CD4-positive, alpha-beta memory T cell (primary cell): ENCODE measurements at regions not wholly inside any gene's neighbourhood (a gene's known extent, or its start where the extent isn't known, plus 50 kb on each side); places are given as distances from the start of the nearest gene placed in this dataset.

Experiments
- CTCF ChIA-PET: fragments of 350-600 bp; sonication (Branson Sonifier 250); formaldehyde crosslinking; loops from one replicate; lab custom pipeline; 2021; ENCODE audit warnings: inconsistent platforms; ENCODE audit not compliant: partially characterized antibody; lab: Charles Lee
- POLR2A ChIA-PET: fragments of 350-600 bp; sonication (Branson Sonifier 250); formaldehyde crosslinking; loops from one replicate; lab custom pipeline; 2021; ENCODE audit not compliant: partially characterized antibody; lab: Charles Lee
- DNase-seq, 5 donors: peaks; one replicate each; pipeline versions ENCODE4 v3.0.0 to v3.0.0-alpha.2; 2020 to 2022; ENCODE audit warnings: mixed read lengths in 1 of 5
- H3K27ac ChIP-seq: one replicate; pipeline ENCODE4 v1.7.0; 2013; ENCODE audit warnings: low read depth, low read length
- H3K27me3 ChIP-seq: 2 replicates; pipeline ENCODE4 v1.7.0; 2013; ENCODE audit warnings: mild to moderate bottlenecking, low read length, moderate library complexity; ENCODE audit not compliant: insufficient read depth
- H3K36me3 ChIP-seq: 2 replicates; pipeline ENCODE4 v1.7.0; 2013; ENCODE audit warnings: mild to moderate bottlenecking, low read length, moderate library complexity; ENCODE audit not compliant: insufficient read depth
- H3K4me1 ChIP-seq: 2 replicates; pipeline ENCODE4 v1.7.0; 2013; ENCODE audit warnings: mild to moderate bottlenecking, low read length, moderate library complexity; ENCODE audit not compliant: insufficient read depth
- H3K4me3 ChIP-seq, 2 donors: one replicate each; pipeline ENCODE4 v1.7.0; 2013; ENCODE audit warnings: low read length in 2 of 2, mild to moderate bottlenecking in 1 of 2
- H3K9me3 ChIP-seq, 2 donors: one replicate each; pipeline ENCODE4 v1.7.0; 2013; ENCODE audit warnings: low read length in 2 of 2, control low read depth in 1 of 2; ENCODE audit not compliant: control insufficient read depth in 1 of 2
- H3K27ac Mint-ChIP-seq, 7 donors: one replicate each; pipeline ENCODE4 v1.8.0; 2020 to 2021; ENCODE audit warnings: mixed read lengths in 7 of 7, mild to moderate bottlenecking in 6 of 7, inconsistent platforms in 3 of 7, moderate library complexity in 3 of 7
- H3K27me3 Mint-ChIP-seq, 2 donors: one replicate each; pipeline ENCODE4 v1.8.0; 2020 to 2021; ENCODE audit warnings: mixed read lengths in 2 of 2
- H3K36me3 Mint-ChIP-seq, 2 donors: one replicate each; pipeline ENCODE4 v1.8.0; 2020 to 2021; ENCODE audit warnings: mixed read lengths in 2 of 2, inconsistent platforms in 1 of 2, mild to moderate bottlenecking in 1 of 2
- H3K4me1 Mint-ChIP-seq, 4 donors: one replicate each; pipeline ENCODE4 v1.8.0; 2020 to 2021; ENCODE audit warnings: mixed read lengths in 4 of 4, mild to moderate bottlenecking in 1 of 4
- H3K4me3 Mint-ChIP-seq, 8 donors: one replicate each; pipeline ENCODE4 v1.8.0; 2020 to 2021; ENCODE audit warnings: mixed read lengths in 8 of 8, mild to moderate bottlenecking in 7 of 8, moderate library complexity in 6 of 8, inconsistent platforms in 3 of 8
- H3K9me3 Mint-ChIP-seq, 8 donors: one replicate each; pipeline ENCODE4 v1.8.0; 2020 to 2021; ENCODE audit warnings: mixed read lengths in 8 of 8, mild to moderate bottlenecking in 5 of 8, inconsistent platforms in 3 of 8, moderate library complexity in 1 of 8
- intact Hi-C: fragments of 100-400 bp; cut with micrococcal nuclease; formaldehyde crosslinking; loops from one replicate; pipeline ENCODE4 v1.15.1; 2023

DNA sequence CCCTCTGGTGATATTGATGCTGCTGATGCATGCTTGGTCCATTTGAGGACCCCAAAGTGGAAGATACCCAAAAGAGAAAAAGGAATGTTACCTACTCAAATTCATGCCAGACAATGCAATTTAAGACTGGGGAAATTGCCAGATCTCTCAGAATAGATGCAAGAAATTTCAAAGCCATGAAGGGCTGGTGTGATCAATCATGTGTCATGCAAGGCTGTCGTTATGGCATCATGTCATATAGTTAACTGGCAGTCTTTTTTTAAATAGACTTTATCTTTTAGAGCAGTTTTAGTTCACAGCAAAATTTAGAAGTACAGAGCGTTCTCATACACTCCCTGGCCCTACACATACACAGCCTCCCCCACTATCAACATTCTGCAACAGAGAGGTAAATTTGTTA, 53.1 kb upstream of the ABHD2 start:
- POLR2A ChIA-PET: no interaction called here
- H3K36me3 ChIP-seq: no peaks in the 10 kb centered on the region
- no peaks in the 10 kb centered on the region for H3K4me1 Mint-ChIP-seq
- intact Hi-C loops: no loop called here
- no peak overlapping the region for H3K27ac Mint-ChIP-seq
- H3K9me3 ChIP-seq: no peaks in the 10 kb centered on the region
- H3K27me3 ChIP-seq: no peaks in the 10 kb centered on the region
- H3K9me3 Mint-ChIP-seq: peaks cover 0 to 2% (median 0%) of the 10 kb centered on the region in 8 donors
- H3K4me3 ChIP-seq: no peak overlapping the region
- H3K27me3 Mint-ChIP-seq: peaks cover 9 to 13% of the 10 kb centered on the region in 2 donors
- H3K4me3 Mint-ChIP-seq: no peak overlapping the region
- CTCF ChIA-PET: interaction anchor here (0.9 to 2.2 kb wide), 2 partner anchors 93 to 115 kb away, joined by 3 to 4 read pairs; no protein-coding TSS in a partner anchor
- DNase-seq: no peak
- no peaks in the 10 kb centered on the region for H3K36me3 Mint-ChIP-seq
- H3K27ac ChIP-seq: no peak overlapping the region
- H3K4me1 ChIP-seq: no peaks in the 10 kb centered on the region

DNA sequence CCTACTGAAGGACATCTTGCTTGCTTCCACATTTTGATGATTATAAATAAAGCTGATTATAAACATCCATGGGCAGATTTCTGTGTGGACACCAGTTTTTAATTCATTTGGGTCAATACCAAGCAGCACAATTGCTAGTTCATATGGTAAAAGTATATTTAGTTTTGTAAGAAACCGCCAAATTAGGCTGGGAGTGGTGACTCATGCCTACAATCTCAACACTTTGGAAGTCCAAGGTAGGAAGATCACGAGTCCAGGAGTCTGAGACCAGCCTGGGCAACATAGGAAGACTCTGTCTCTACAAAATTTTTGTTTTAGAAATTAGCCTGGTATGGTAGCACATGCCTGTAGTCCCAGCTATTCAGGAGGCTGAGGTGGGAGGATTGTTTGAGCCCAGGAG, 52.6 kb upstream of the ABHD2 start:
- Histone ChIP-seq H3K27ac (no peak overlapping the region), H3K4me3 (no peak overlapping the region), H3K9me3 (no peaks in the 10 kb centered on the region), H3K36me3 (no peaks in the 10 kb centered on the region), H3K4me1 (no peaks in the 10 kb centered on the region), H3K27me3 (no peaks in the 10 kb centered on the region)
- intact Hi-C loops: no loop called here
- CTCF ChIA-PET: no interaction called here
- peaks cover 0 to 2% (median 0%) of the 10 kb centered on the region in 8 donors for H3K9me3 Mint-ChIP-seq
- no peaks in the 10 kb centered on the region for H3K36me3 Mint-ChIP-seq
- POLR2A ChIA-PET: no interaction called here
- H3K4me1 Mint-ChIP-seq: no peaks in the 10 kb centered on the region
- no peak overlapping the region for H3K27ac Mint-ChIP-seq
- no peak overlapping the region for H3K4me3 Mint-ChIP-seq
- DNase-seq: no peak
- H3K27me3 Mint-ChIP-seq: peaks cover 11 to 13% of the 10 kb centered on the region in 2 donors

GRCh38 chr15:89038146-89038545, 50.1 kb upstream of the ABHD2 start:
- Histone ChIP-seq H3K4me1 (no peaks in the 10 kb centered on the region), H3K27ac (no peak overlapping the region), H3K36me3 (no peaks in the 10 kb centered on the region), H3K27me3 (no peaks in the 10 kb centered on the region), H3K4me3 (no peak overlapping the region), H3K9me3 (no peaks in the 10 kb centered on the region)
- no peaks in the 10 kb centered on the region for H3K36me3 Mint-ChIP-seq
- no peak for DNase-seq
- intact Hi-C loops: no loop called here
- ChIA-PET POLR2A (no interaction called here), CTCF (no interaction called here)
- H3K27me3 Mint-ChIP-seq: peaks cover 13 to 14% of the 10 kb centered on the region in 2 donors
- no peak overlapping the region for H3K27ac Mint-ChIP-seq
- H3K4me1 Mint-ChIP-seq: no peaks in the 10 kb centered on the region
- H3K9me3 Mint-ChIP-seq: peaks cover 0 to 2% (median 0%) of the 10 kb centered on the region in 8 donors
- H3K4me3 Mint-ChIP-seq: no peak overlapping the region
